Medulla oblongata (tissue), 1 donor: ENCODE measurements at regions not wholly inside any gene's neighbourhood (a gene's known extent, or its start where the extent isn't known, plus 50 kb on each side); places are given as distances from the start of the nearest gene placed in this dataset.

Source experiments
- DNase-seq: peaks from one replicate; pipeline ENCODE4 v3.0.0-alpha.2; 2015; ENCODE audit errors: extremely low spot score

DNA sequence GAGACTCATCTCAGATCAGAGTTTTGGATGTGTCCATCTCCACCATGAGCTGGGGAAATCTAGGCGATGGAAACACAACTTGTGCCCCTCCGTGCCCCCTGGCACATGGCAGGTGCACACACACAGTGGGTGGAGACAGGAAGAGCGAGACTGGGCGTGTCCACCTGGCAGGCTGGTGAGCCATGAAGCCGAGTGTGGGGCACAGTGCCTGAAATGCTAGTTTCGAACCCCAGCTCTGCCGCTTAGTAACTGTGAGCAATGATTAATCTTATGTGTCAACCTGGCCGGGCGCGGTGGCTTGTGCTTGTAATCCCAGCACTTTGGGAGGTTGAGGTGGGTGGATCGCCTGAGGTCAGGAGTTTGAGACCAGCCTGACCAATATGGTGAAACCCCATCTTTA, 80.8 kb upstream of the RNU6ATAC start:
- no peak for DNase-seq

DNA sequence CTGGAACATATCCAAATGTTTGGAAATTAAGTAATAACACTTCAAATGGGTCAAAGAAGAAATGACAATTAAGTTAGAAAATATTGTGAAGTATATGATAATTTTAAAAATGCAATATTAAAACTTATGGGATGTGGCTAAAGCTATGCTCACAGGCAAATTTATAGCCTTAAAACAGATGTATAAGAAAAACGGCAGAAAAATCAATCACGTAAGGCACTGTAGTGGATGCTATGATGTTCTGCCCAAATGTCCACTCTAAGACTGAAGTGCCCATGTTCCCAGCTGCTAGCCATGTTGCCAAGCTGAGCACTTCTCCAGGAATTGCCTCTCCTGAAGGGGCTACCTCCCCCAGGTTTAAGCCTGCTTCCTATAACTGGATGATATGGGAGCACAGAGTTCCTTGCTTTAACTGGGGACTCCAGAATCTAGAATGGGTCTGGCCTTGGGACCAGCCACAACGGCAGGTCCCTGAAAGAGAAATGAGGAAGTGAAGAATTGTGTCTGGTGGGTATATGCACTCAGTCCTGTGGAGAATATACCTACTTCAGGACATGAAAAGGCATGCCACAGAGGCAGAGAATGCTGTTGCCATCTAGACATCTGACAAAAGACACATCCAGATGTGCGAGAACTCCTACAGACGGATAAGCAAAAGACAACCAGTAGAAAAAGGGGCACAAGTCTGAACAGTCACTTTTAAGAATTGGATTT, 78.2 kb upstream of the RXRA start:
- no peak for DNase-seq

DNA sequence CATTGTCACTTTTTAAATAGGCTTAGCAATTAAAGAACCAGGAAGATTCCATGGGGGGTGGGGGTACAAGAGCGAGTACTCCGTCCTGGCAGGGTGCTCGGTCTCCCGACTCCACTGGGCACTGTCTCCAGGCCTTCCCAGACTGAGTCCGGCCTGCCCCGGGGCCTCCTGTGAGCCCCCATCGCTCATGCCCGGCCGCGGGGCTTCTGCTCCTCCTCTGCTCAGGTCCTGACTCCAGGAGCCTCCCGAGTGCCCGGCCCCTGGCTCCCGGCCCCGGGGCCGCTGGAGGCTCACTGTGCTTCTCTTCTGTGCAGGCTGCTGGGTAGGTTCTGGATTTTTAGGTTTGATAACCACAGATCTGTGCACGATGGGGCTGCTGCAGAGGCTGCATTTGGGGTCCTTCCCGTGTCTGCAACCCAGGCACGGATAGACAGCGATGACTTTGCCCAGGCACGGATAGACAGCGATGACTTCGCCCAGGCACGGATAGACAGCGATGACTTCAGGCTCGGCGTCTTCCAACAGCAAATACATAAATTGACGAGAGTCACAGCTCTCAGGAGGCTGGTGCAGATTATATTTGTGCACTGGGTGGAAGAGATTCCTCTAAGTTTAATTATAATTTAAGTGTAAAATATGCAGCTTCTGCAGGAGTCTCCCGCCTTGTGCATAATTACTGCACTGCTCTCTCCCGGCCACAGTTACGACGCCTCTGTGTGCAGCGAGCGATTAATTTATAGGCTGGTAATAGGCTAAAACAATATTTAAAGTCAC, 74.8 kb upstream of the RXRA start:
- no peak for DNase-seq

DNA sequence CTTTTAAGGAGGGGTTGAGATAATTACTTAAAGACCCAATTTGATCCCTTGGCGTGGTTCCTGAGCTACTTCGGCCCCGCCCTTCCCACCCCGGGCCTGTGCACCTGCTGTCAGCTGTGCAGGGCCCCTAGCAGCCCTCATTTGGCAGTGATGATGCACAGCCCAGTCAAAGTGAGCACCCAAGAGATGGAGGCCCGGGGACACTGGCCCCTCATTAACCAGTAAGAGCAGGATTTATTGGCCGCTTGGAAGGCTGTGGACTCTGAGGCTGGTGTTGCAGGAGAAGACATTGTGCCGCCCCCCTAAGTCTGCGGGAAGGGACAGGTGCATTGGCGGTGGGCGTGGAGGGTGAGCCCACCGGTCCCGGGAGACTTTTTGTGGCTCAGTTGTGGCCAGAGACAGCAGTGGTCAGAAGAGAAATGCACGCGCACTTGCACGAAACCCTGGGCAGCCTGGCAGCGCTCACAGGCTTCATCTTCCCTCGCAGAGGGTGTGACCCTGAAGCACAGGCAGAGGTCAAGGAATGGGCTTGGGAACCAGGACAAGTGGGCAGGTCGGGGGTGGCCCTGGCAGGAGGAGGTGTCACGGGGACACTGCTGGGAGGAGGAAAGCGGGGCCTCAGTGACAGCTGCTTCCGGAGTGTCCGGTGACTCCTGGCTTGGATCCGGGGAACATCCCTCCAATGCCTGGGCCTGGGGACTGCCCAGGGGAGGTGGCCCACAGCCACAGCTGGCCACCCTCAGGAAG, 74.0 kb upstream of the RXRA start:
- no peak for DNase-seq

DNA sequence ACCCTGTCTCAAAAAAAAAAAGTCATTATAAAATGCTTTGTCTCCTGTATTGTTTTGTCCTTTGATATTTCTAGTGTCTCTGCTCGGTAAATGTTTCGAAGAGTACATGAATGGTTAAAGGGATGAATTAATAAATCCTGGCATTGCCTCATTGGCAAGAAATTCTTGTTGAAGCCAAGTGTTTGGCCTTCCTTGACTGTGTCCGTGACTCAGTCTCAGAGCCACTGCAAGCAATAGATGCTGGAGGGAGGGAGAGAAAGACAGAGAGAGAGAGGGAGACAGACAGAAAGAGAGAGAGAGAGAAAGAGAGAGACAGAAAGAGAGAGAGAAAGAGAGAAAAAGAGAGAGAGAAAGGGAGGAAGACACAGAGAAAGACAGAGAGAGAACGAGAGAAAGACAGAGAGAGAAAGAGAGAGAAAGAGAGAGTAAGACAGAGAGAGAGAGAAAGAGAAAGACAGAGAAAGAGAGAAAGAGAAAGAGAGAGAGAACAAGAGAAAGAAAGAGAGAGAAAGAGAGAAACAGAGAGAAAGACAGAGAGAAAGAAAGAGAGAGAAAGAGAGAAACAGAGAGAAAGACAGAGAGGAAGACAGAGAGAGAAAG, 72.5 kb upstream of the RXRA start:
- no peak for DNase-seq

DNA sequence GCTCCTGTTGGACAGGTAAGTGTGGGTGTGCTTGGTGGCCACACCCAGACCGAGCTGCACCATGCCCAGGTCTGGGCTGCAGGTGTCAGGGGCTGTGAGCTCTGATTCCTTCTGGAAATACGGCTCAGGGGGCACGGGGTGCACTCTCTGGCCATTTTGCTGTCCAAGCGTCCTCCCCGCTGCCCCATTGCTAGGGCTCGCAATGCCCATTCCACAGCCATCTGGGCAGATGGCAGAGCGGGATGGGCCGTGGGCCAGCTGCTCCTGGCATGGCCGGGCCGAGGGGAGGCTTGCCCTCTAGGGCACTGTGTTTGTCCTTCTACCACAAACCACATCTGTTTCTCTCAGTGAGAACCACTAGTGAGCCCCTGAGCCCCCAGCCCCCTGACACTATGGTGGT, 67.9 kb upstream of the RXRA start:
- no peak for DNase-seq

DNA sequence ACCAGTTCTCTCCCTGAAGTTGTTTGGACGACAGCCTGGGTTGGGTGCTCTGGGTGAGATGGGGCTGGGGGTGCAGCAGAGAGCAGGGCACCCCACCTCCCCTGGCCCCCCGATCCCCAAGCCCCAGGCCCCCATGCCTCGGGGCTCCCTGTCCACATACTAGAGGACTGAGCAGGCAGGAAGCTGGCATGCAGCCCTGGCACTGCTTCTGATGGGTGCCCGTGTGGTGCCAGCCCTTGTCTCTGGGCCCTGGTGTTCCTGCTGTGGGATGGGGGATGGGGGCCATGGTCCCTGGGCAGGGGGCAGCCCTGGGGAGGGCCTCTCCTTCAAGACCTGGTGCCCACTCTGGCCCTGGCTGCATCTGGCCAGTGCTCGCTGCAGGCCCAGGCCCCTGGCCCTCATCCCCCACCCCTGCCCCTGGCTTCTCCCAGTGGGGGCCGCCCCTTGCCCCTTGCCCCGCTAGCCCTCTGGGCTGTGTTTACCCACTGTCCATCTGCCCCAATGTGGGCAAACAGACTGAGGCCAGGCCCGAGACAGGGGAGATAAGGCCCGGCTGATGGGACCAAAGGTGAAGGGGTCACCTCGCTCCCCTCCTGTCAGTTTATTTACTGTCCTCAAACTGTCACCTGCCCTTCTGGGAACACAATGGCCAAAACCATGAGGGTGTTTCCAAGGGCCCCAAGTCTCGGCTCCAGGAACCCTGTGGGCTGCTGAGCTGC, 67.3 kb upstream of the RXRA start:
- DNase-seq = no peak

DNA sequence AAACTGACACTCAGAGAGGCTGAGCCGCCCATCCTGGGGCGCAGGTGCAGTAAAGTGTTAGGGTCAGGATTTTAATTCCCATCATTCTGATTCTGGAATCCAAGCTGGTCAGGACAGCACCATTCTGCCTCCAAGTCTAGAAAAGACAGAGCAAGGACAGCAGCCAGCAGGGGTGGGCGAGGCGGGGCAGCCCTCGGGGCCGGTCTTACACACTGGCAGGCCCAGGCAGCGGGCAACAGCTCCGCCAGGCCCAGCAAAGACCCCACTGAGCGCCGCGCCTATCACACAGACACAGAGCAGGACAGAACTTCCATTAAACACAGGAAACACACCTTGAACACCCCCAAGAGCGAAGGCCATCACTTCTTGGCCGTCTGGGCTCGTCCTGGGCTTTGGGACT, 66.5 kb upstream of the RXRA start:
- no peak for DNase-seq

DNA sequence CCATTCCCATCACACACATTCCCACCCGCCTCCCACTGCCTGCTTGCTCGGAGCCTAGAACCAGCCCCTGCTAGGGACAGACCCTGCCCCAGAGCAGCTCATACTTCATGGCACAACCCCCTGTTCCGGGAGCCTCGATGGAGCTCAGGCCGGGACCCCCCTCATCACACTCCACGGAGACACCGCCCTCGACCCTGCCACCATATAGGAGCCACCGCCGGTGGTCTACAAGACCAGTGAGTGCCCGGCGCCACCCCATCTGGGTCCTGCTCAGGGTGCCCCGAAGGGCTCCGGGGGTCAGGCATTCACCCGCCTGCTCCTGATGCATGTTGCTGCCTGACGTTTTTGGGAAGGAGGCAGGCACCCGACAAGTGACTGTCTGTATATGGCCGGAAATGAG, 65.5 kb upstream of the RXRA start:
- no peak for DNase-seq

DNA sequence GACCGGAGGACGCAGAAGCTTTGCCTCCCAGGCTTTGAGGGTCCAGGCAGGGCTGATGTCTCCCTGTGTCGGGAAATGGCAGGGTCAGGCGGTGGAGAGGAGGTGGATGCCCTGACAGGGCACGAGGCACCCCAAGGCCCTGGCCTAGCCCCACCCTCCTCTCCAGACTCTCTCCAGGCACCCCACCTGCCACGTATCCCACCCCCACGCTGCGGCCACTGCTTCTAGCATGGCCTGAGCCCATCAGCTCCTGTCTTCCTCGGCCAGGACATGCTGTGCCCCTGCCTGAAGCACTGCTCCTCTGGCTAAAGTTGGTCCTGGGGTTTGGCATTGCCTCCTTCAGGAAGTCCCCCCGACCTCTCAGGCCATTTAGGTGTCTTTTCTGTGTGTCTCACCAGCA, 64.2 kb upstream of the RXRA start:
- DNase-seq = no peak

DNA sequence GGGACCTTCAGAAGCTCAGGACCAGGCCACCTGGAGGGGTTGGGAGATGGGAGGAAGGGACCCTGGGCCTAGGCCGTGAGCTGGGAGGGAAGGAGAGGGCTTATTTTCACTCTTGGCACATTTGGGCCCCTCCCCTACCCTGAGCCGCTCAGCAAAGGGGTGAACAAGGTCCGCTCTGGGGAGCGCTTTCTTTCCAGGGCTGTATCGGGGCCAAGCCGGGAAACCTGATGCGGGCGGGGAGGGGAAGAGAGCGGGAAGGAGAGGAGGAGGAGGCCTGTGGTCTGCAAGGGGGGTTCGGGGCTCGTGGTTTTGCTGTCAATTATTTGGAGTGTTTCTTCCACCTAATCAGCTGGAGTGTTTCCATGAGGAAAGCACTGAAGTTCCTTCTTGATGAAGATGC, 62.7 kb upstream of the RXRA start:
- no peak for DNase-seq

DNA sequence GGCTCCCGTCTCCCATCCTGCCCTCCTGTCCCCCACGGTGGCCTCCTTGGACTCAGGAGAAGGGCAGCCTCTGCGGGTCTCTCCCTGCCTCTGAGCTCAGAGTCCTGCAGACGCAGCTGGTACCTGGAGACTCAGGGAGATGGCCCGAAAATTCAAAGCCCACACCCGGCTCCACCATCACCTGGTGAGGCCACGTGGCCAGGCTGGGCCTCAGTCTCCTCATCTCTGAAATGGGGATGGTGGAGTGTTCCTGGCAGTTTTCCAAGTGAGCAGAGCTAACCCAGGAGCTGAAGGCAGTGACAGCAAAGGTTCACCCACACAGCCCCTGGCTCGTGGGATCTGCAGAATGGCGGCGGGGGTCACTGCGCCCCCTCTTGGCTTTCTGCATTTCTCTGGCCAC, 62.1 kb upstream of the RXRA start:
- DNase-seq = no peak

DNA sequence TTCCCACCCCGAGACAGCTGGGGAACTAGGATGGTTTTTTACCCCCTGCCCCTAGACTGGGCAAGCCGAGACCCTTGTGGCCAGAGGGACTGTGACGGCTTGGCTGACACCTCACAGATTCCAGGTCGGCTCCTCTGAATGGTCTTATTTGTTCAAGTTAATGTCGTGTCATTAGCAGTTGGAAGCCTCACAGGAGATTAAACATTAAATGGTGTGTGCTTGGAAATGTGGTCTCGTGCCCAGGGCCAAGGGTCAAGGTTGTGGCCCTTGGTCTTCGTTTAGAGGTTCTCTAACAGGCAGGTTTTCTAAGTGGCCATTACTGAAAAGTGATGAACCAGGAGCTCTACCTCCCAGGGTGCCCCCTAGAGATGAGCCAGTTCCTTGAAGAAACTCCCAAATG, 61.2 kb upstream of the RXRA start:
- no peak for DNase-seq

DNA sequence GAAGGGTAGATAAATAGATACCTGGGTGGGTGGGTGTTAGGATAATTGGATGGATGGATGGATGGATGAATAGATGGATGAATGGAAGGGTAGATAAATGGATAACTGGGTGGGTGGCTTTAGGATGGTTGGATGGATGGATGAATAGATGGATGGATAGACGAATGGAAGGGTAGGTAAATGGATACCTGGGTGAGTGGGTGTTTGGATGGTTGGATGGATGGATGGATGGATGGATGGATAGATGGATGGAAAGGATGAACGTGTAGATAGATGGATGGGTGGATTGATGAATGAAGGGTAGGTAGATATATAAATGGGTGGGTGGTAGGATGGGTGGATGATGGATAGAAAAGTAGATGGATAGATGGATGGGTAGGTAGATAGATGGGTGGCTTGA, 59.8 kb upstream of the RXRA start:
- DNase-seq = no peak

DNA sequence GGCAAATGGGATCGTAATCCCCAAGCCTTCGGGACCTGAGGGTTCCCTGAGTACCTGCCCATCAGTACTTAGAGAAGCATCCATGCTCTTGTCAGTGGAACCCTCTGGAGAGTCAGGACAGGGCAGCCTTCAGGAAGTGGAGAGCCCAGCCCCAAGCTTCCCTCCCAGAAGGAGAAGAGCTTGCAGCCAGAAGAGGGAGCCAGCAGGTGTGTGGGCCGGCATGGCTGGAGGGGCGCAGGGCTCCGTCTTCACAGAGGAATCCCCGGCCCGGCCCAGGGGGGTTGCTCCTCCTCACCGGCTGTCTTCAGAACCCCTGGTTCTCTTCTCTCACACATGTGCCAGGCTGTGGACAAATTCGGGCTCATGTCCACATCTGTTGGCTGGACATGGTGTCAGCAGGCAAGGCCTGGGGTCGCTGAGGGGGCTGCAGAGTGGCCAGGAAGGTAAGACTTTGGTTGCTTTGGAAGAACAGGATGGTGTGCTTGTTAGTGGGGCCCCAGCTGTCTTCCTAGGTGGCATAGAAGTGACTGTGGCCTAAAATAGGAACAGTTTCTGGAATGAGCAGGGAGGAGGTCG, 58.9 kb upstream of the RXRA start:
- no peak for DNase-seq

GRCh38 chr9:134267881-134268724, 58.2 kb upstream of the RXRA start:
- DNase-seq = peak; percentile 33

DNA sequence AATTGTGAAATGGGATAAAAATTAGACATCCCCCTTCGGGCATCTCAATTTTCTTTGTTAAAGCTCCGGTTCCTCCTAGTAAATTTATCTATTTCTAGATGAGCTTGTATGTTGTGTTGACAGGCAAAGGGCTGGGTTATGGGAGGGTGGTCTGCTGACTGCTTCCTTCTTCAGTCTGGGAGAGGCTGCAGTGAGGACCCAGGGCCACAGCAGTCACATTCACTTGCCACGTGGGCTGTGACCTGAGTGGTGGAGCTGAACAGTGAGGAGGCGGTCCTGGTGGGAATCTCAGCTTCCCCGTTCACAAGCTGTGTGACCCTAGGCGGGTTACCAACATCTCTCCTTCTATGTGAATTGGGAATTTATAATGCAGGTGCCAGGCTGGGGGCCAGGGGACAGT, 57.5 kb upstream of the RXRA start:
- DNase-seq = no peak

DNA sequence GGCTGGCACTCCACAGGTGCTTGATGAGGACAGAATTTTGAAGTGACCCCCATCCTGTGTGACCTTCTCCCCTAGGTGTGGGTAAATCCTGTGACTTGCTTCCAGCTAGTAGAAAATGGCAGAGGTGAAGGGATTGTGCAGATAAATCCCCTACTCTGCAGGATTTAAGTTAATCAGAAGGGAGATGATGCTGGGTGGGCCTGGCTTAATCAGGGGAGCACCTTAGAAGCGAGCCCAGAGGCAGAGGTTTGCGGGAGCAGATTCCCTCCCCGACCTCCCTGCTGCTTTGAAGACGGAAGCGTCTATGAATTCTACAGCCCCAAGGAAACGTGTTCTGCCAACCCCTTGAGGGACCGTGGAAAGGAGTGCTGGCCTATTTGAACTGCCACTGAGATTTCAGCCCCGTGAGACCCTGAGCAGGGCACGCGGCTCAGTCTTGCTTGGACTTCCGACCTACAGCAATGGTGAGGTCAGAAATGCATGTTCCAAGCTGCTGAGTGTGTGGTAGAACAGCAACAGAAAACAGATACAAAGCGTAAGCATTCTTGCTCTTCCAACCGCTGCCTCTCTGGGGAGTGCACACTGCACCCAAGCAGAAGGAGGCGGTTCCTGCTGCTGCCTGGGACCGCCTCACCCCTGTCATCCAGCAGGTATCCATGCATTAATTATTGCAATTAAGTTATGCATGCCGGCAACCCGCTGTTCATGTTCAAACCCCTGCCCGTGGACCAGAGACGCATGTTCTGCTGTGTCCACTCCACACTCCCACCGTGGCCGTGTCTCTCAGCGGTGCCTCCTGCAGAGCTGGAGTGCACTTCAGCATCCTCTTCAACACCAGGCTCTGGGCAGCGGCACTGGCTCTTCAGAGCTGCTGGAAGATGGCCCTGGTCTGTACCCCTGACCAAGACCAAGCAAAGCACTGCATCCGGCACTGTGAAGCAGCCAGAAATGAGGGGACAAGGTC, 54.6 kb upstream of the RXRA start:
- DNase-seq = no peak

DNA sequence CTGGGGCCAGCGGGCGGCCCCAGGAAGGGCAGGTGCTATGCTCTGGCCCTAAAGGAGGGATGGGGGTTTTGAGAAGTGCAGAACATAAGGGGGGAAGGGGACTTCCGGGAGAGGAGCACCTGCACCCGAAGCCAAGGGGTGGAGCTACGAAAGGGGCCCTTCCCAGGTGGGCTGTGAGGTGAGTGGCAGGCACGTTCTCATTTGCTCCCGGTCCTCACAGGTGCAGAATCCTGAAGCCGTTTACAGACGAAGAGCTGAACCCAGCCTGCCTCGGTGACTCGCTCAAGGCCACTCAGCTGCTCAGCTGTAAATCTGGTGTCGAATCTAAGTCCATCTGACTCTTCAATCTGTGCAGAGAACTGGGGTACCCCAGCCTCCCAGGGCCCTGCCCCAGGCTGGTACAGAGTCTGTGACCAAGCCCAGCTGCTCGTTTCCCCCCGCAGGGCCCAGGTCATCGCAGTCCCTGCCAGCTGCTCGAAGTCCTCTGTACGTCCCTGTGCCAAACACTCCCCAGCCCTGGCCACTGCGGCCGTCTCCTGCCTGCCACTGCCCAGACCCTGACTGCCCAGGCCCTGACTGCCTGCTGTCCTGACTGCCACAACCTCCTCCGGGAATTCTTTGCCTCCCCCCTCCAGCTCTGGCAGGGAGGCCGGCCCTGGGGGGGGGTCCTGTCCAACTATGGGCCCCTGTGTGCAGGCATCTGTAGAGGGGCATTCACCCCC, 53.8 kb upstream of the RXRA start:
- no peak for DNase-seq
